DMS114 treated with DMSO at 0.1 percent for 48 hours (cell line): ENCODE measurements at regions not wholly inside any gene's neighbourhood (a gene's known extent, or its start where the extent isn't known, plus 50 kb on each side); places are given as distances from the start of the nearest gene placed in this dataset.

Source experiments
- DNase-seq: peaks from one replicate; lab custom pipeline; 2025; ENCODE audit not compliant: unreplicated experiment; lab: John Stamatoyannopoulos, UW

DNA sequence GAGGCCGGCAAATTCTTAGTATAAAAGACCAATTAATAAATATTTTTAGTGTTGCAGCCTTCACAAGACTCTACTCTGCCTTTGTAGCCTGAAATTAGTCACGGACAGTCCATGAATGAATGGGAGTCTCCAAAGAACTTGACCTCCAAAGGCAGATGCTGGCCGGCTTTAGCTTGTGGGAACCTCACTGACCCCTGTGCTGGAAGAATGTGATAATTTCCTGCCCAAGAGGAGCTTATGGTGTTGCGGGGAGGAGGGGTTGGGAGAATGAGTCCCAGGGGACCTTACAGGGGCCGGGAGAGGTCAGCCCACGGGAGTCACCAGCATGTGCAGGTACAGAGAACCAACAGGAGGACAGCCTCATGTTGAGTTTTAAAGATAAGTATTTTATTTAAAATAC is 143.1 kb downstream of the IRX2 start:
- DNase-seq, result no peak

DNA sequence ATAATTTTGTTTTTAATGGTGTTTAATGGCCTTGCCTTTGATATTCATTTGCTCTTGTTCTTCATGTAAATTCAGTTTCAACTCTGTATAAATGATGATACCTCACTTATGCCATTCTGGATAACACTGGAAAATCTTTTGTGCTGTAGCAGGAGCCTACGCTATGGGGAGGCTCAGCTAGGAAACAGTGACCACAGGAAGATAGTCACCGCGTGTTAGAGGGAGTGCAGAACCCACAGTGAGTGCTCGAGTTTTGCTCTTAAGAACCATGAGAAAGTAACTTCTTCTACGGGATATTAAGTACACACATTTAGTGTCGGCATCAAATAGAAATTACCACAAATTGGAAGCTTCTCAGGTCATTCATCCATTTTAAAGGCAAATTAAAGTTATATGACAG is 143.9 kb downstream of the IRX2 start:
- no peak for DNase-seq

DNA sequence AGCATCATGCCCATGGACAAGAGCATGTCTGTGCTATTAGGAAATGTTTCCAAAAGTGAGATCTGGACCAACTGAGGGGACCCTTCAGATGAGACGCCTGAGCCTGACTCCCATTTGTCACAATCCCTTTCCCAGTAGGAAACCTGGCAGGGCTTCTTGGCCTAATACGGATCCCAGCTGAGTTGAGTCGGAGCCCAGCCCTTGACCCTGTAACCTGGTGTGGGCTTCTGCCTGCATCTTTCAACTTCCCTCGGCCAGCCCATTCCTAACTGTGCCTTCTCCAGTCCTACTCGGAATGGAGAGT is 148.3 kb downstream of the IRX2 start:
- DNase-seq, result no peak

DNA sequence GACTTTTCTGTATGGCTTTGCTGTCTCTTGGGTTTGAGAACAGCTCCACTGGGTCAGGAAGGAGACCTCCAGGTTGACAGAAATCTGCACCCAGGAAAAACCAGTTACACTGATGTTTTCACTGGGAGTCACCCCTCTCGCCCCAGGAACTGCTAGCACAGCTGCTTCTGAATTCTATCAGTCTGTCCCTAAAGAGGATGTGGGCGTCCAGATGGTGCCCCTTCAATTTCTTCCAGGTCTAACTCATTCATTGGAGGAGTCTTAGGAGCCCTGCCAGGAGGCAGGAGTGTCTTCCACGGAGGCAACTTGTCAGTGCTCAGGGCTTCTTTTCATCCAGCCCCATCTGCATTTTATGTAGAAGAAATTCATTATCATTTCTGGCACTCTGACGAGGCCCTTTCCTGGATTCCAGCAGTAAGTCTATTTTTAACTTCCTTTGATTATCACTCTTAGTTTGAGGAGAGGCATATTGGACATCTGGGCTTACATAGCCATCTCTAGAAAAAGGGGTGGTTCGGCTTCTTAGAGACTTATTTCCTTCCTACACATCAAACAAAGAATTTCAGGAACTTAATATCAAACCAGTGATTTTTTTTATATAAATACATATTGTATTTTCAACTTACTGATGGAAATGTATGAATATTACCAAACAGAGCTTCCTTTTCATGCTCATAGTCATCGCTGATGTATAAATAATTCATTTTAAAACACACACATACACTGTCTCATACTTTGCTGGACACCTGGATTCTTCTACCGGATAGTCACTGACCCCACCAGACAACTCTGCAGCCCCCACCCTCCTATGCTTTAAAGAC is 148.8 kb downstream of the IRX2 start:
- no peak for DNase-seq

DNA sequence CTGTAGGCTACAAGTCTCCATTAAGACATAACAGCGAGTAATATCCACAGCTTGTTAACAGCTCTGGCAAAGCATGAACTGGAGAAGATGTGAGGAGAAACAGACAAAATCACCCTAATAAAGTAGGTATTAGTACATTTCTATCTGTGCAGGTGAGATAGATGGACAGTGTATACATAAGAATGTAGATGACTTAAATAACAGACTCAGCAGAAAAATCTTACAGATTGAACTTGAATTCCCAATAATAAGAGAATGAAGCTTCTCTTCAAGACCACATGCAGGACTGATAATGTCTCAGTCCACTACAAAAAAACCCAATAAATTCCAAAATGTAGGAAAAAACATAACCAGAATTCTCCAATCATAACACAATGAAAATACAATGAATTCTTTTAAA is 153.0 kb downstream of the IRX2 start:
- no peak for DNase-seq

DNA sequence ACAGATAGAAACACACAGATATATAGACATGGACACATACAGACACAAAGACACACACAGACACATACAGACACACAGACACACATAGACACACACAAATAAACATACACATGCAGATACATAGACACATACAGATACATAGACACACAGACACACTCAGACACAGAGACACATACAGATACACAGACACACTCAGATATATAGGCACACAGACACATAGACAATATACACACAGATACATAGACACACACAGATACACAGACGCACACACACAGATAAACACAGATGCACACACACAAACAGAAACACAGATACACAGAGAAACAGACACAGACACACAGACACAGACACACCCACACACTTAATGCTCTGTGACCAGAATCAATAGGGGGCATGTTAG is 156.8 kb downstream of the IRX2 start:
- no peak for DNase-seq

DNA sequence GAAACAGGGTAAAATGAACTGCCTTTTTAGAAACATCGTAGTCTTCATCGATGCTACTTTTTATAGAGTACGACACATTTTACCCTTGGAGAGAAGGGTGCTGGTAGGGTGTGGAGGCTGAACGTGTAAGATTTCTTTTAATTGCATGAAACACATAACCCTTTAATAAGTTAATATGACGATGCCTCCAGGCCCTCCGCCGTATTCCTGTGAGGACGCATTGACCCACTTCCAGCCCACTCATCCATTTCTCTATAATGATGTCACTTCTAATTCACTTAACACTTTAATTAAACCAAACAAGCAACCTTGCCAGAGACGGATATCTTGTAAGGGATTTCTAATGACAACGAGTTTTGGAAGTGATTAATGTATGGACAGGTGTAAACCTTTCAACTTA is 158.7 kb downstream of the IRX2 start:
- DNase-seq, result no peak

DNA sequence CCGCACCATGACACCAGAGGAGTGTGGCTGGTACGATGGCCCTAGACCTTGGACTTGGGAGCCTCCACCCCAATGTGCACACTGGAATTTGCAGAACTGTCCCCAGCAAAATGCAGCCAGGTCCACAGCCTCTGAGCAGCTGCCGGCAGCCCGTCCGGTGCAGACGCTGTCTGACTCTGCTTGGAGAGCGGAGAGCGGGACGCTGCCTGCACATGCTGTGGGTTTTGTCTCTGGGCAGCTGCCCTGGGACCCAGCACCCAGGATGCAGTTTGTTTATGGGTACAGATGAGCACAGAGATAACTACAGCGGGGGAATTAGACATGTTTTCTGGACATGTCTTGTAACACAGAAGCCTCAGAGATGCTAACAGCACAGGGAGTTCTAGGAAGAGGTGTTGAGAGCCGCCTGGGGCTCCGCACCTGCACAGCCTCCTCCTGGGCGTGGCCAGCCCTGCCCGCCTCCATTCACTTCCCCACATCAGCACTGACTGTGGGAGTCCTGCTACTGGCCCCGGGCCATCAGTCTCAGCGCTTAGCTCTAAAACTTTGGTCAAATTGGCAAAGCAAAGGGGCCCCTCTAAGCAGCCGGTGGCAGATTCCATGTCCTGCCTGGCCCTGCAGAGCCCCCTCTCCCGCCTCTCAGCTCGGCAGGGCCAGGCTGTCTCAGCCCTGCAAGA is 159.6 kb downstream of the IRX2 start:
- no peak for DNase-seq

DNA sequence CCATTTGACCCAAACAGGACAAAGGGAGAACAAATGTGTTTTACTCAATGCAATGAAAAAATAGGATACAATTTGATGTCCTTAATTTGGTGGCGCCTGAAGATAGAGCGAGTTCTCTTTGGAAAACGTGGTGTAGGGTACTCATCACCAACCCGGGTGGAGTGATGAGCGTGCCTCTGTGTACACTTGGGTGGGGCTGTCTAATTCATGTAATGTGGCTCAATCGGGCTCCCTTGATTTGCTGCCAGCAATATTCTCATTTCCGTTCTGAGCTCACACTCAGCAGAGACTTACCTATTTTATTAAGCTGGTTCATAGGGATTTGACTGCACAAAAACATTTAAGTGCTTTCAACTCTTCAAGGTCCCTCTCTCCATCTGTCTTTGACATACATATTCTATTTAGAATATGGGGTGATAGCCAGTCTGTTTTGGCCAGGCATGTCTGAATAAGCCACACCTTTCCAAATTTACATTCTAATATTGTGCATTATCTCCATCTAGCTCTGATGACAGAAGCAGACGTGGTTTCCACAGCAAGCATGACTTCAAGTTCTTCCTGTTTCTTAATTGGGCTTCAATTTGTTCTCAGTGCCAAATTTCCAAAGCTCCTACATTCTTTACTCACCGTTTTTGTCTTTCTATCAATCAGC is 162.5 kb downstream of the IRX2 start:
- DNase-seq, result no peak

DNA sequence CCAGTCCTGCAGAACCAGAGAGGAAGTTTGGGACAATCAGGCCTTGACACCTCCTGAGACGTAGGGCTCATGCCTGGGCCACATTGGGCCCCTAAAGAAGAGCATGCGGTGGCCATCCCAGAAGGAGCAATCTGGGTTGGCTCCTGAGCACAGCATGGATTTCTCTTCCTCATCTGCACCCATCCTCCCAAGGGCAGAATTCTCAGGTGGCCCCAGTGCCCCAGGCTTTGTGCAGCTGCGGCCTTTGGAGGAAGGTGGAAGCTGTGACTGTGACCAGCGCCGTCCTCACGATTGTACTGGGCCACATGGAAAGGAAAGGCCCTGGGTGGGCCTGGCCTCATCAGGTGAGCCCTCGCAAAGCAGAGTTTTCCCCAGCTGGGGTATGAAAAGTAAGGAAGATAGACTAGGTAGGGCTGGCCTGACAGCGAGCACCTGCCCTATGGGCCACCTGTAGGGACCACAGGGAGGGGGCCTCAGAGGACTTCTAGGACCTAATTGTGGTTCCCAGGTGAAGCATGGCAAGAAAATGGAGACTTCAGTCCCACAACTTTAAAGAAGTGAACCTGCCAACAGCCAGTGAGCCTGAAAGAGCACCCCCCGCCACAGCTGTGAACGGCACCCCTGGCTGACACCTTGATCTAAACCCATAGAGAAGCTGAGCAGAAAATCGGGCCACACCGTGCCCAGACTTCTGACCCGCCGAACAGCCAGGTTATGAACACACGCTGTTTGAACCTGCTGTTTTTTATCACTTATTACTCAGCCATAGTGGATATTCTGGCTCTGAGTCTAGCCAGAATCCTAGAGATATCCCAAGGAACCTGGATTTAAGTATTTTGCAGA is 164.1 kb downstream of the IRX2 start:
- DNase-seq, result no peak

DNA sequence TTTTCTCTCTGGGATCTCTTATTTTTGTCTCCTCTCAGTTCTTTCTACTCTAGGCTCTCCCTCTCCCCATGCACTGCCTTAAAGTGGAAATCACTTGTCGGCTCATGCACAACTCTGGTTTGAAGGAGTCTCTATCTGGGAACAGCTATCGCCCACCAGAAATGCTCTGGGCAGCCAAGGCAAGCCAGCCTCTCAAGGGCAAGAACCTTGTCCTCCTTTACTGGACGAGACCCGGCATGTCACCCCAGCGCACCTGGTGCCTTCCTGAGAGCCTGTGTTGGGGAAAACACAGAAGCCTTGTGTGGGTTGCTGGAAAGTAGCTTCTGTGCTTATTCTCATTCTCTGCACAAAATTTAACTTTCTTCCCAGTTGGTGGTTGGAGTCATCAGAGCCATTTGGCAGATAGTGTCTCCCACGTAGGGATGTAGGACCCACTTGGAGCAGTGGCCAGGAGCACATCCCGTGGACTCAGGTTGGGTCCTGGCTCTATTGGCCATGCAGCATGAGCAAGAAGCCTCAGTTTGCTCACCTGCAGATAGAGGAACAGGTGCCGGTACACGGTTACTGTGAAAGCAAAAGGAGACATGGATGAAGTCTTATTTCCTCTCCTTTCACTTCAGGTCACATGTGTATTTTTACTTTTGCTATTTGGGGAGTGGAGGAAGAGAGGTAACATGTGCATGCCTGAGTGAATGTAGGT is 165.3 kb downstream of the IRX2 start:
- no peak for DNase-seq

DNA sequence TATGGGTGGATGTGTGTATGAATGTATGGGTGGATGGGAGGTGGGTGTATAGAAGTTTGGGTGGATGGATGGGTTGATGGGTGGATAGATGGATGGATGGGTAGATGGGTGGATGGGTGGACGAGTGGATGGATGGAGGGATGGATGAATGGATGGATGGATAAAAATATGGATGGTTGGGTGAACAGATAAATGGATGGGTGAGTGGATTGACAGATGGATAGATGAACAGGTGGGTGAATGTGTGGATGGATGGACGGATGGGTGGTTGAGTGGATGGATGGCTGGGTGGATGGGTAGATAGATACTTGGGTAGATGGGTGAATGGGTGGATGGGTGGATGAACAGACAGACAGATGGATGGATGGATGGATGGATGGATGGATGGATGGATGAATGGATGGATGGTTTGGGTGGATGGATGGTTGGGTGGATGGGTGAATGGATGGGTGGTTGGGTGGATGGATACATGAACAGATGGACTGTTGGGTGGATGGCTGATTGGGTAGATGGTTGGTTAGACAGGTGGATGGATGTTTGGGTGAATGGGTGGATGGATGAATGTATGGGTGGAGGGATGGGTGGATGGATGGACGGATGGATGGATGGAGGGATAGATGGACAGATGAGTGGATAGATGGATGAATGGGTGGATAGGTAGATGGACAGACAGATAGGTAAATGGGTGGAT is 166.8 kb downstream of the IRX2 start:
- no peak for DNase-seq

DNA sequence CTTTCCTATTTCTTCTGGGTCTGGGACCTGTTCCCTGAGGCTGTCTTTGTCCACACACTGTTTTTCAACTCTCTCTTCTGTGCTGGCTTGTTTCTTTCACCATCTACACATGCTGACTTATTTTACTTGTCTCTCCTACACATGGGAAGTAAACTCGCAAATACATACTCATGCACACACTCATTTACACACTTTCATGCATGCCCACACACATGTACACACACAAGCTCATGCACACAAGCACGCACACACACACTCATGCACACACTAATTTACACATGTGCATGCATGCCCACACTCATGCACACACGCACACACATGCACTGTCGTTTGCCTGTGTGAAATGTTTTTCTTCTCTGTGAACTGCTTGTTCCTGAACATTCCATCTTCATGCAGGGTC is 169.0 kb downstream of the IRX2 start:
- no peak for DNase-seq

DNA sequence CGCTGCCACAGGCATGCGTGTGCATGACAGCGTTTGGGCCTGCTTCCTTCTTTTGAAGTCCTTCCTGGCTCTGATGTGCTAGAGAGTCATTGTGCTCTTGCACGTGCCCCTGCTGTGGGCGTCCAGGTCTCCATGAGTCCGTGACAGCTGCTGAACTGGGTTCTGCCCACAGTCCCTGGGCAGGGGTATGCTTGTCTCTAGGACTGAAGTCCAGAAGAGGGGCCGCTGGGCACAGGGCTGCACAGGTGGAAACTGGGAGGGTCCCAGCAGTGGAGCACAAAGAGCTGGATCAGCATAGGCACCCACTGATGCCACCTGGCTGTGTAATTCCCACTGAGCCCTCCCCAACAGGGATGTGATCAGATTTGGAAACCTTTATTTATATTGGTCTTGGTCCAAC is 169.4 kb downstream of the IRX2 start:
- DNase-seq, result no peak

DNA sequence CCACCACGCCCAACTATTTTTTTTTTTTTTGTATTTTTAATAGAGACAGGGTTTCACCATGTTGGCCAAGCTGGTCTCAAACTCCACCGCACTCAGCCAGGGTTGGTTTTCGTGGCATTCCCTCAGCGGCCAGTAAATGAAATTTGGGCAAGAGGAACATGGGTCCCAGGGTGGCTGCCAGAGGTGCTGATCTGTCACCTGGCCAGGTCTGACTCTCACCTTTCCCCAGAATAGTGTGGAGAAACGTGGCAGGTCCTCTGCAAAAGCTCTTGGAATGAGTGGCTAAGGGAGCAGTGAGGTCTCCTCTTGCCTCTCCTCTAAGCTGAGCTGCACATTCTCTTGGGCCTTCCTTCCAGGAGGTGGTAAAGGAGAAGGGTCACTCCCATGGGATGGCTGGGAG is 170.1 kb downstream of the IRX2 start:
- DNase-seq, result no peak

DNA sequence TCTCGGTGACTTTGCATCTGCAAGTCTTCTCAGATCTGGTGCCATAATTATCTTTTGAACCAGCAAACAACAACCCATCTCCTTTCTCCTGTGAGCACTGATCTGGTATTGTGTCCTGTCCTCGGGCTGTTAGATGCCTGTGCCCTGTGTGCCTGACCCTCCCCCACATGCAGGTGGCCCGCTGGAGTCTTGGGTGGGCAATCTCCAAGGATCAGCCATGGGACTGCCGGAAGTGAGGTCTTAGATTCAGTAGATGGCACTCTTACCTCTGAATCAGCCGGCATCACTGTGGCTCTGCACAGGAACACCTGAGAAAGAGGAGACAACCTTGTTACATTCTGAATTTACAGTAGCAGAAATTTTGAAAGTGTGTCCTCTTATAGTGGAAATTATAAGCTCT is 172.4 kb downstream of the IRX2 start:
- no peak for DNase-seq

DNA sequence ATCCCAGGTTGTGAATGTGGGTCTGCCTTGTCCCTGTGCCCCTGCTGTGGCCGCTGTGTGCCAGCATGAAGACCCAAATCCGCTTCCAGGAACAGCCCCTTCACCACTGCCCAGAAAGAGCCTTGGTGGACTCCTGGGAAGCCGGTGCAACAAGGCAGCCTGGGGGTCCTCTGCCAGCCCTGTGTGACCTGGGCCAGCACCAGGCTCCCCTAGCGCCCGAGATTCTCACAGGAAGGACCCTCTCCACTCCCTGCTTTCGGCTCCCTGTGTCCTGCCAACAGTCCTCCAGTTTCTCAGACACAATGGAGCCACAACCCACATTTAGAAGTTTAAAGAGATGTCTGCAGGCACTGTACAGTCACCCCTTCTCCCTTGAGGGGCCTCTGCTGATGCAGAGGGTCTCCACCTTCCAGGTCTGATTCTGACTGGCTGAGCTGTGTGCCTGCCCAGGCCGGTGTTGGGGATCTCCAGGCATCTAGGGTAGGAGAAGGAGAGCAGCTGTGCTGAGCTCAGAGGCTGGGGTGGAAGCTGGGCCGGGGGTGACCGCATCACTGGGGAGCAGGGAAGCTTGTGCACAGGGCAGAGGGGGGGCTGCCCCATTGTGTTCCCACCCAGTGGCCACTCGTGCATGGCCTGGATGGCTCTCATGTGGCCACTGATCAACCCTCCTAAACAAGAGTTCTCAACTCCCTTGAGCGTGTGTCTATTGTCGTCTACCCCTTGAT is 174.0 kb downstream of the IRX2 start:
- DNase-seq, result no peak

DNA sequence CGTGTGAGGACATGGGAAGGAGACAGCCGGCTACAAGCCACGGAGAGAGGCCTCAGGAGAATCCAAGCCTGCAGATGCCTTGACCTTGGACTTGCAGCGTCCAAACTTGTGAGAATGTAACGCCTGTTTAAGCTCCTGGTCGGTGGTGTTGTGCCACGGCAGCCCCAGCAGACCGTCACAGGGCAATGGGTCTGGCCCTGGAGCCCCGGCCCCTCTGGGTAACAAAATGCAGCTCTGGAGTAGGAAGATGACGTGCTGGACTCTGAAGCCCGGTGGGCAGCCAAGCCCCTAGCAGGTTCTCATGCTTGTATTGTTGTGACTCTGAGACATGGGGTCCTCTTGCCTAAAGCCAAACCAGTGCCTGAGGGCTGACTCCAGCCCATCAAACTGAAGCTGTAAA is 174.7 kb downstream of the IRX2 start:
- DNase-seq, result no peak

DNA sequence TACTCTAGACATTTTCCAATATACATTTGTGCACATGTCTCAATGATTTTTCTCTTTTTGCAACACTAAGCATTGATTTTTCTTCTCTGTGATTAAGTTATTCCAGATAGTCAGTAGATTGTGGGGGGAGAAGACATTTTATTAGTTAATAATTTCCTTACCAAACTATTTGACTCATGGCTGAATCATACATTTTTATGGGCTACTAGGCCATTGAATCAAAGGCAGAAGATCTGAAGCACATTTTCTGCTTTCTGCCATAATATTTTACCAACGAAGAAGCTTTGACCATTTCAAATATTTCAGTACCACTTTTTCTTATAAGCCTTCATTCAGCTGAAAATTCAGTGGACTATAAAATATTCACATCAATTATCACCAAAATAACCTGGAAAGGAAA is 175.6 kb downstream of the IRX2 start:
- DNase-seq, result no peak

DNA sequence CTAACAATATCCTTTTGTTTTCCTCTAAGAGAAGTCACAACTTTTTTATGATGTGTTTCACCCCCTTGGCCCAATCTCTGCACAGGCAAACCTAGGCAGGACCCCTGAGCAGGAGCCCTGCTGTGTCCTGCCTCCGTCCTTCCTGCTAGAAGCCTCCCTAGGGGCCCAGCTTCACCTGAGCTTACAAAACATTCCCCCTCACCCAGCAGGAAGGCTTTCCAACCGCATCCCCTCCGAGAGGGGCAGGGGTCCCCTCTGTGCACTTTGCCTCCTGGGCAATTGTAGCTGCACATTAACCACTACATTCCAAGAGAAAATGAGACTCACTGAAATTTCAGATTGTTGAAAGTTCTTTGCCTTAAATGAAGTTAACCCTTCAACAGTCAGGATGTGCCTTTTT is 176.2 kb downstream of the IRX2 start:
- DNase-seq, result no peak
